ENCODE measurements at regions not wholly inside any gene's neighbourhood (a gene's known extent, or its start where the extent isn't known, plus 50 kb on each side); places are given as distances from the start of the nearest gene placed in this dataset.

DNA sequence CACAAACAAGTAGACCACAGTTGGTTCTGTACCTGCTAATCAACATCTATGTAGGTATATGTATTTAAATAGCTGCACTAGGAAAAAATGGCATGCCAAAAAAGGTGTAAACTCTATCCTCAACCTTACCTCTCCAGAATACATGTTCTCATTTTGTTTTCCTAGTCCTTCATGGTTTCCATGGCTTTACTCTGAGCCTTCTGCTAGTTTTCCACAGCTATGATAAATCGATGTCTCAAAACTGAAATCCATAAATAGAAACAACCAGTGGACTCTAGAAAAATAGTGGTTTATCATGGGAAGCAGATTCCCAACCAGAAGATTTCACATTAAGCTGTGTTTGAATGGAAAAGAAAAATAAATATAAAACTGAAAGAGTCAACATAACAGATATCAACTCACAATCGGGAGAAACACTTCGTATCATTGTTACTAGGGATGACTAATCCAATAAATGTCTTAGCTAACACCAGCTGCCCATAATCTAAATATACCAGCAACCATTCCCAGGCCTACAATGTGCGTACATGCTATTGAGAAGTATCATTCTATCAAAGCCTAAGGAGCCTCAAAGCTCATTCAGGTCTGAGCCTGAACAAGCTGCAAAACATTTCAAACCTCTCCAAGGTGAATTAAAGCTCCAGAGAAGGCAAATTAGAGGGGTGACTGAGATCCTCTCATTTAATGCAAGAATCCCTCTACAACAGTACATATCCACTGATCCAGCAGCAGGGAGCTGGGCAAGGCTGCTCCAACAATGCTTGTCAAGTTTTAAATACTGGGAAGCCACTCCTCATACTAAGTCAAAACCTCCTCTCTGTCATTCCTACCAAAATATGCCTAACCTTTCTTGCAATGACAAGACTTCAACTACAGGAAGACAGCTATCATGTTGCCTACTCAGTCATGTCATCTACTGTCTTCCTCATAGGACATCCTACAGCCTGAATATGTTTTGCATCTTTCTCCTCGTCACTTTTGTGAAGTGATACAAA is 90.2 kb downstream of the KCTD12 start:
- TF ChIP-seq, protein P1, sequence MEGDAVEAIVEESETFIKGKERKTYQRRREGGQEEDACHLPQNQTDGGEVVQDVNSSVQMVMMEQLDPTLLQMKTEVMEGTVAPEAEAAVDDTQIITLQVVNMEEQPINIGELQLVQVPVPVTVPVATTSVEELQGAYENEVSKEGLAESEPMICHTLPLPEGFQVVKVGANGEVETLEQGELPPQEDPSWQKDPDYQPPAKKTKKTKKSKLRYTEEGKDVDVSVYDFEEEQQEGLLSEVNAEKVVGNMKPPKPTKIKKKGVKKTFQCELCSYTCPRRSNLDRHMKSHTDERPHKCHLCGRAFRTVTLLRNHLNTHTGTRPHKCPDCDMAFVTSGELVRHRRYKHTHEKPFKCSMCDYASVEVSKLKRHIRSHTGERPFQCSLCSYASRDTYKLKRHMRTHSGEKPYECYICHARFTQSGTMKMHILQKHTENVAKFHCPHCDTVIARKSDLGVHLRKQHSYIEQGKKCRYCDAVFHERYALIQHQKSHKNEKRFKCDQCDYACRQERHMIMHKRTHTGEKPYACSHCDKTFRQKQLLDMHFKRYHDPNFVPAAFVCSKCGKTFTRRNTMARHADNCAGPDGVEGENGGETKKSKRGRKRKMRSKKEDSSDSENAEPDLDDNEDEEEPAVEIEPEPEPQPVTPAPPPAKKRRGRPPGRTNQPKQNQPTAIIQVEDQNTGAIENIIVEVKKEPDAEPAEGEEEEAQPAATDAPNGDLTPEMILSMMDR (IDR thresholded peaks at IDR 0.05; ENCODE audit: low read depth, low read length) = no peak
- DNase-seq (ENCODE audit: extremely low read depth, low read depth) = no peak

DNA sequence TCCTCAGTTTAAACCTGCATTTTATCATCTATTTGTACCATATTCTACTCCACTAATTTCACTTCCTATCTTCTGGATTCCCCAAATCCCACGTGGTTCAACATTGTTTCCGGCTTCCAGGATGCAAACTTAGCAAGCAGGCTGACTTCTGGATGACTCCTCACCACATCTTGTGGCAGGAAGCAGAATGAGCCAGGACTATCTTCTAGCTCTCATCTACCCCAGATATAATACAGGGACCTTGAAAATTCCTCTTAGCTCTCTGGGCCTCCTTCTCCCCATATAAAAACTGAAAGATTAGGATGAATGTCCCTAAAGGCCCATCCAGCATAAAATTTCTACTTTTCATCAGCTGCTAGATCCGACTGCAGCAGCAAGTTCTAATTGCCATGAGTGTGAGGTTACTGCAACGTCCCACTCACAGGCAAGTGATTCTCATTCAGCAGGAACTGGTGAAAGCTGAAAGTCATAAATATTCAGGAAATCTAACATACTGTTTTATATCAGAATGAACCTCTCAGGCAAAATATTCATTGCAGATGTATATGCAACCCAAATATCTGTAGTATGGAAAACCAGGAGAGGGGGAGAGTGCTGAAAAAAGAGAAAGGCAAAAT is 93.4 kb downstream of the KCTD12 start:
- TF ChIP-seq, protein P1 (IDR thresholded peaks at IDR 0.05; ENCODE audit: low read depth, low read length) = no peak; the same call in none of the 2 replicates
- no peak for DNase-seq (ENCODE audit: extremely low read depth, low read depth)

DNA sequence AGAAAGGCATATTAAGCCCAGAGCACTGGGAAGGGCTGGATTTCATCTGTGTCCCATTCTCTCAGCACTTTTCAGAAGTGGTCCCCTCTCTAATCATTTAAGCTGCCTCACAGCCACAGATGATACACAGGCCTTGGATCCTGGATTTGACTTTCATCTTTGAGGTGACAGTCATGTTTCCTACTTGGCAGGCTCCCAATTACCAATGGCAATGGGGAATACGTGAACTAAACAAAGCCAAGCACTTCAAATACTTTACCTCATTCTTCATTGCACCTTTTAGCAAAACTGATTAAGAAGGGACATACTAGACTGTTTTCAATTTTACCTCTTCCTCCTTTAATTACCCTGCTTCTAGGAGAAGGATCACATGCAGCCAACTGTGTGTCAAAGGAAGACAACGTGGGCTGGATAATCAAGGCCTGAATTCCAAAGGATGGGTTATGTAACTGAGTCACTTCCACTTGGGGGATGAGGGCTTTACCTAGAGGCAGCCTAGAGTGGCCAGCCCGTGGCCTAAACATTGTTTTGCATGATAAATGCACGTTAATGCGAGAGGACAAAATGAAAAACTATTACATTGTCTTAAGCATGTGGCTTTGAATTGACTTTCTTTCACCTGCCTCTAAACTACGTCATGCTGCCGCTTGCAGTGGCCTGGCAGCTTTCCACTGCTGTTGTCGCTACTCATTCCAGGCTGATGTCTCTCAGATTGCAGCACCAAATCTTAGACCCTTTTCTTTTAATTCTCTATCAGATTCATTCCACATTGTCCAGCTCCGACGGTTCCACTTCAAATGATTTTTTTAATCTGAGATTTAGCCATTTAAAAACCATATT is 95.0 kb downstream of the KCTD12 start:
- DNase-seq (ENCODE audit: extremely low read depth, low read depth) = no peak
- TF ChIP-seq, protein P1 (IDR thresholded peaks at IDR 0.05; ENCODE audit: low read depth, low read length) = no peak

DNA sequence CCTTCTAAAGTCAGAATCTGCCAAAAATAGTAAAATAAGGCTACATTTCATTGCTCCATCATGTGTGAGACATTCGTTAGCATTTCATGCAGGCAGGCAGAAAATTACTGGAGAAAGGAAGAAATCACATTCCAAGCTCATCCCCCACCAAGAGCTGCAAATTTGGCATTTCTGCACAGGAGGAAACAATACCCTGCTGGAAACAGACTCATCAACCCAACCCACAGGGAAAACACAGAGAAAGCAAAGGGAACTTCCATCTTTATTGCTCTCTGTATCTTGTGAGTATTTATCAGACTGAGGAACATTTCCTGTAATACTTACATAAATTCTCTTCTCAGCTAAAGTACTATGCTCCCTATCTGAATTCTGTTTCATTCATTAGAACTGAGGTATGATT is 95.7 kb downstream of the KCTD12 start:
- TF ChIP-seq, protein P1 (IDR thresholded peaks at IDR 0.05; ENCODE audit: low read depth, low read length) = no peak

DNA sequence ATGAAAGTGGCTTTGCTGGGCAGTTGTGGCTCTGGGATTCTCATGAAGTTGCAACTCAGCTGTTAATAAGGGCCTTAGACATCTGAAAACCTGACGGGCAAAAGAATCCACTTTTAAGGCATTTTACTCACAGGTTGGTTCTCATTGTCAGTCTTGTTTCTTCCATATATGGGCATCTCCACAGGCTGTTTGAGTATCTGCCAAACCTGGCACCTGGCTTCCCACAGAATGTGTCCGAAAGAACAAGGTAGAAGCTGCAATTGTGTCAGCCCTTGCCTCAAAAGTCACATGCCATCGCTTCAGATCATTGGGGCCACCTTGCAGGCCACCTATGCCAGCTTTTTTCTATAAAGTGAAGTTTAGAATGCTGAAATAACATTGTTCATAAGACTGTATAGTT is 102.4 kb downstream of the KCTD12 start:
- TF ChIP-seq, protein P1 (IDR thresholded peaks at IDR 0.05; ENCODE audit: low read depth, low read length) = no peak
- DNase-seq (ENCODE audit: extremely low read depth, low read depth) = no peak

More for the DNA sequence above, 95.7 kb downstream of the KCTD12 start:
- no peak for DNase-seq (ENCODE audit: extremely low read depth, low read depth)

DNA sequence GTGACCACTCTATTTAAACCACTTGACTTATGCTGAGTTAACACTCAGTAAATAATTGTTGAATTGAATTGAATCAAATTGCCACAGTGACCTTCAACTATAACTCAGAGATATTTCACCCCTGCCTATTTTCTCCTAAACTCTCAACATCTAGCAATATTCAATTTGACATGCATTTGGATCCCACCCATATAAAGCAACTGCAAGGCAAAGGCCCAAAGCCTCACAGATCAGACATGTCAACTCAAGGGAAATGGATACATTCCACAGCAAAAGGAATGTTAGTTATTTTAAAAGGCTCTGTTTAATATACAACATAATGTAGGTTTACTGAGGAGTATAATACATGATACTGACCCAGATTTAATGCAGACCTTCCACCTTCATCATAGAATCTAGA is 107.4 kb downstream of the KCTD12 start:
- TF ChIP-seq, protein P1 (IDR thresholded peaks at IDR 0.05; ENCODE audit: low read depth, low read length) = no peak
- no peak for DNase-seq (ENCODE audit: extremely low read depth, low read depth)
